GM12892 (cell line): ENCODE measurements at regions not wholly inside any gene's neighbourhood (a gene's known extent, or its start where the extent isn't known, plus 50 kb on each side); places are given as distances from the start of the nearest gene placed in this dataset.

Experiments used
- POLR2A ChIP-seq: IDR thresholded peaks from 2 replicates; pipeline ENCODE4 v1.6.1; 2011; ENCODE audit warnings: low read depth, low read length, control low read depth
- TAF1 ChIP-seq: IDR thresholded peaks from 2 replicates; pipeline ENCODE4 v1.6.1; 2011; ENCODE audit warnings: low read depth, mild to moderate bottlenecking, control low read depth, low read length, borderline replicate concordance

DNA sequence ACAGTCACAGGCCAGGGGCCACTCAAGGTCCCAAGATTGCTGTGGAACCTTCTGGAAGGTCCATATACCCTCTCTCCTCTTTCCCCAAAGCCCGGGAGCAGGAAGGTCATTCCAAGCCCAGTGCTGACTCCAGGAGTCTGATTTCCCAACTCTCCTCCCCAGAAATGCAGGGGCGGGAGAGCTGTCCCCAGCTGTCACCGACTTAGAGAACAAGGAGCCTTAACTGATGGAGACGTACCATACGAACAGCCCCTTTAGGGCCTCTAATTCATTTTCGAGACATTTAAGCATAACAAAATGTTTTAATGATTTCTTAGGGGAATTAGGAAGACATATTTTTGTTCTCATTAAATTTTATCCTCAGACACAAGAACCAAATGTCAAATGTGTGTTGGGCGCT, 99.2 kb downstream of the PHETA1 start:
- TF ChIP-seq POLR2A (no peak), TAF1 (no peak)
